ENCODE measurements at regions not wholly inside any gene's neighbourhood (a gene's known extent, or its start where the extent isn't known, plus 50 kb on each side); places are given as distances from the start of the nearest gene placed in this dataset.

DNA sequence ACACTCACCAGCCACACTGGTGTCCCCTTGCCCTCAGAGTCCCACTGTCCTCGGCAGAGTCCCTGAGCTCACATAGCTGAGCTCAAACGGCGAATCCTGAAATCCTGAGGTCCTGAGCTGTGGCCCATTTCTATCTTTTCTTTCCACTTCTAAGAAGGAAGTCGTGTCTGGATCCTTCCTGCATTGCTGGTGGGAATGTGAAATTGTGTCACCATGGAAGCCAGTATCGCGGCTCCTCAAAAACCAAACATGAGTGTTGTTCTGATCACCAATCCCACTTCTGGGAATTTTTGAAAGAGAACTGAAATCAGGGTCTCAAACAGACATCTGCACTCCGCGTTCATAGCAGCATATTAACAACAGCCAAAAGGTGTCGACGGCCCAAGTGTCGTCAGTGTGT is 244.7 kb downstream of the EIPR1 start:
- TF ChIP-seq, protein P1, sequence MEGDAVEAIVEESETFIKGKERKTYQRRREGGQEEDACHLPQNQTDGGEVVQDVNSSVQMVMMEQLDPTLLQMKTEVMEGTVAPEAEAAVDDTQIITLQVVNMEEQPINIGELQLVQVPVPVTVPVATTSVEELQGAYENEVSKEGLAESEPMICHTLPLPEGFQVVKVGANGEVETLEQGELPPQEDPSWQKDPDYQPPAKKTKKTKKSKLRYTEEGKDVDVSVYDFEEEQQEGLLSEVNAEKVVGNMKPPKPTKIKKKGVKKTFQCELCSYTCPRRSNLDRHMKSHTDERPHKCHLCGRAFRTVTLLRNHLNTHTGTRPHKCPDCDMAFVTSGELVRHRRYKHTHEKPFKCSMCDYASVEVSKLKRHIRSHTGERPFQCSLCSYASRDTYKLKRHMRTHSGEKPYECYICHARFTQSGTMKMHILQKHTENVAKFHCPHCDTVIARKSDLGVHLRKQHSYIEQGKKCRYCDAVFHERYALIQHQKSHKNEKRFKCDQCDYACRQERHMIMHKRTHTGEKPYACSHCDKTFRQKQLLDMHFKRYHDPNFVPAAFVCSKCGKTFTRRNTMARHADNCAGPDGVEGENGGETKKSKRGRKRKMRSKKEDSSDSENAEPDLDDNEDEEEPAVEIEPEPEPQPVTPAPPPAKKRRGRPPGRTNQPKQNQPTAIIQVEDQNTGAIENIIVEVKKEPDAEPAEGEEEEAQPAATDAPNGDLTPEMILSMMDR (IDR thresholded peaks at IDR 0.05): no peak
- TF ChIP-seq POLR2A (IDR thresholded peaks at IDR 0.05): no peak
- TF ChIP-seq POLR2AphosphoS5 (IDR thresholded peaks at IDR 0.05): no peak
- no peak for TF ChIP-seq EP300 (IDR thresholded peaks at IDR 0.05)
